HG03442 (cell line): ENCODE measurements at regions not wholly inside any gene's neighbourhood (a gene's known extent, or its start where the extent isn't known, plus 50 kb on each side); places are given as distances from the start of the nearest gene placed in this dataset.
"Not testable (repeated sequence)": the region's sequence is repeated elsewhere in the genome, so short reads cannot be mapped to it uniquely, and the experiment has no call there.

Experiments
- ATAC-seq: cut with Tn5 transposase; IDR thresholded peaks from one replicate; pipeline ENCODE4 v1.9.1; 2021; ENCODE audit warnings: mild to moderate bottlenecking, moderate library complexity; ENCODE audit not compliant: unreplicated experiment

DNA sequence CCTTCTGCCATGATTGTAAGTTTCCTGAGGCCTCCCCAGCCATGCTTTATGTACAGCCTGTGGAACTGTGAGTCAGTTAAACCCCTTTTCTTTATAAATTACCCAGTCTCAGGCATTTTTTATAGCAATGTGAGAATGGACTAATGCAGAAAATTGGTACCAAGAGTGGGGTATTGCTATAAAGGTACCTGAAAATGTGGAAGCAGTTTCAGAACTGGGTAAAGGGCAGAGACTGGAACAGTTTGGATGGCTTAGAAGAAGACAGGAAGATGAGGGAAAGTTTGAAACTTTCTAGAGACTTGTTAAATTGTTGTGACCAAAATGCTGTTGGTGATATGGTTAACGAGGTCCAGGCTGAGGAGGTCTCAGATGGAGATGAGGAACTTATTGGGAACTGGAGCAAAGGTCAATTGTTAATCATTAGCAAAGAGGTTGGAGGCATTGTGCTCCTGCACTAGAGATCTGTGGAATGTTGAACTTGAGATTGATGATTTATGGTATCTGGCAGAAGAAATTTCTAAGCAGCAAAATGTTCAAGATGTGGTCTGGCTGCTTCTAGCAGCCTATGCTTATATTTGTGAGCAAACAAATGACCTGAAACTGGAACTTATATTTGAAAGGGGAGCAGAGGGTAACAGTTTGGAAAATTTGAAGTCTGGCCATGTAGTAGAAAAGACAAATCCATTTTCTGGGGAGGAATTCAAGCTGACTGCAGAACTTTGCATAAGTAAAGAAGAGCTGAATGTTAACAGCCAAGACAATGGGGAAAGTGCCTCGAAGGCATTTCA lies 79.0 kb upstream of the GMDS start:
- ATAC-seq = no peak

DNA sequence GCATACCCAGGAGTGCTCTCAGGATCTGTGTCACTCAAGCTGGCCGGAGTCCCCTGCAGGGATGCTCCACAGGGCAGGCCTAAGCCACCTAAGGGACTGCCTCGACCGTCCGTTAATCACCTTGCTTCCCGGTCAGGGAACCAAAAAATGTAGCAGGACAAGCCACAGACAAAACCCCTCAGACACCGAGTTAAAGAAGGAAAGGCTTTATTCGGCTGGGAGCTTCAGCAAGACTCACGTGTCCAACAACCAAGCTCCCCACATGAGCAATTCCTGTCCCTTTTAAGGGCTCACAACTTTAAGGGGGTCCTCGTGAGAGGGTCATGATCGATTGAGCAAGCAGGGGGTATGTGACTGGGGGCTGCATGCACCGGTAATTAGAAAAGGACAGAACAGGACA lies 72.1 kb upstream of the GMDS start:
- not testable (repeated sequence) for ATAC-seq

DNA sequence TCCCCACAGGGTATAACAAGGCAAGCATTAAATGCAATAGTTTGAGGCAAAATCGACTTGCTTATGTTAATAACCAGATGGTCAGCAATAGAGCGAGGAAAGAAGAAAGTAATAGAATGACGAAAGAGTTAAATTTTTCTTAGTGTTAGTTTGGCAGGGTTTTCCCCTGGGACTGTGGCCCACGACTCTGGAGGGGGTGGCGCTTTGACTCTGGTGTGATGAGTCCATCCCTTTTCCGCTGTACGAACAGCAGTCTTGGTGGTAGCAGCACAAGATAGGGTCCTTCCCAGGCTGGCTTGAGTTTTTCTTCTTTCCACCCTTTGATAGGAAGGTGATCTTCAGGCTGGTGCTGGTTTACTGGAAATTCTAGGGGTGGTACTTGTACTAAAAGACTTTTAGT lies 69.2 kb upstream of the GMDS start:
- no peak for ATAC-seq

DNA sequence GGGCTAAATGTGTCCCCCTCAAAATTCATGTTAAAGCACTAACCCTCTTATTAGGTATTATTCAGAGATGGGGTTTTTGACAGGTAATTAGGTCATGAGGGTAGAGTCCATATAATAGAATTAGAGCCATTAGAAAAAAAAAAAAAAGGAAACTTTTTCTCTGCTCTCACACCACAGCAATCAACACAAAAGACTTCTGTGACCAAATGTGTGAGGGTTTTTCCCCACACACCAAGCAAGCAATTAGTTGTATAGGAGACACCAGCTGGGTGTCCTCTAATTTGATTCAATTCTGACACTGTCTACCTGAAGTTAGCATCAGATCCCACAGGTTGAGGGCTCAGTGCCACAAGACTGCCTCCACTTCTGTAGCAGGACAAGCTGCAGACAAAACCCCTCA lies 64.6 kb upstream of the GMDS start:
- no peak for ATAC-seq

DNA sequence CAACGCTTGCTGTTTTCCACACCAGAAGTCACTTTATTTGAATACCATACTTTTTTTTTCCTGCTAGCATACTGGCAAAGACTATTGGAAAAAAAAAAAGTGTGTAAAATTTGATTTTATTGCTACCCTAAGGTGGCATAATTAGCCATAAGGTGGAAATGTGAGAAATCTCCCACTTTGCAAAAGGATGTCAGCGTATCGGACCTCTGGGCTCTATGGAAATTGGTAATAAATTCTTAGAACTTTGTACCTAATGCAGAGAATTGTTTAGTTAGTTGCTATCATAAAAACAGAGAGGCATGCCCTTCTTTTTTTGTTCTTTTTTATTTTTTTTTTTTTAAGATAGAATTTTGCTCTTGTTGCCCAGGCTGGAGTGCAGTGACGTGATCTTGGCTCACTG lies 63.7 kb upstream of the GMDS start:
- ATAC-seq = no peak

DNA sequence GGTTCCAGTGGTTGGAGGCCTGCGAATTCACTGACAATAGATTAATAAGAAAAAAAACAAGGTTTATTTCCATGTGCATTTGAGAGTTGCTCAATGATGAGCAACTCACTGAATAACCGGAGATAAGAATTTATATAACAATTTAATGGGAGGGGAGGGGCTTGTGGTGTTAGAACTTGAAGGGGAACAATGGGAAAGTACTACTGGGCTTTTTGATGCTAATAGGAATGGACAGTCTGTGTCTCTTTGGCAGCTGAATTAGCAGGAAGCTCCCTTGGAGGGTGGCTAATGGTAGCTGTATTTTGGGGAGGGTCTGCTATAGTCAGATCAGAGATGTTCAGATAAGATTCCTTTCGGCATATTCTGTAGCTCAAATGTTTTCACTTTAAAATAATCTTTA lies 62.4 kb upstream of the GMDS start:
- ATAC-seq = no peak

DNA sequence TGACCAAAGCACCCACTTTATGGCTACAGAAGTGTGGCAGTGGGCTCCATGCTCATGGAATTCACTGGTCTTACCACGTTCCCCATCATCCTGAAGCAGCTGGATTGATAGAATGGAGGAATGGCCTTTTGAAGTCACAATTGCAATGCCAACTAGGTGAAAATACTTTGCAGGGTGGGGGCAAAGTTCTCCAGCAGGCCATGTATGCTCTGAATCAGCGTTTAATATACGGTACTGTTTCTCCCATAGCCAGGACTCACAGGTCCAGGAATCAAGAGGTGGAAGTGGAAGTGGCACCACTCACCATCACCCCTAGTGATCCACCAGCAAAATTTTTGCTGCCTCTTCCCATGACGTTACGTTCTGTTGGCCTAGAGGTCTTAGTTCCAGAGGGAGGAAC lies 60.5 kb upstream of the GMDS start:
- no peak for ATAC-seq

DNA sequence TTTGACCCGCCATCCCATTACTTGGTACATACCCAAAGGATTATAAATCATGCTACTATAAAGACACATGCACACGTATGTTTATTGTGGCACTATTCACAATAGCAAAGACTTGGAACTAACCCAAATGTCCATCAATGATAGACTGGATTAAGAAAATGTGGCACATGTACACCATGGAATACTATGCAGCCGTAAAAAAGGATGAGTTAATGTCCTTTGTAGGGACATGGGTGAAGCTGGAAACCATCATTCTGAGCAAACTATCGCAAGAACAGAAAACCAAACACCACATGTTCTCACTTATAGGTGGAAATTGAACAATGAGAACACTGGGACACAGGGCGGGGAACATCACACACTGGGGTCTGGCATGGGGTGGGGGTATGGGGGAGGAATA lies 57.1 kb upstream of the GMDS start:
- not testable (repeated sequence) for ATAC-seq

DNA sequence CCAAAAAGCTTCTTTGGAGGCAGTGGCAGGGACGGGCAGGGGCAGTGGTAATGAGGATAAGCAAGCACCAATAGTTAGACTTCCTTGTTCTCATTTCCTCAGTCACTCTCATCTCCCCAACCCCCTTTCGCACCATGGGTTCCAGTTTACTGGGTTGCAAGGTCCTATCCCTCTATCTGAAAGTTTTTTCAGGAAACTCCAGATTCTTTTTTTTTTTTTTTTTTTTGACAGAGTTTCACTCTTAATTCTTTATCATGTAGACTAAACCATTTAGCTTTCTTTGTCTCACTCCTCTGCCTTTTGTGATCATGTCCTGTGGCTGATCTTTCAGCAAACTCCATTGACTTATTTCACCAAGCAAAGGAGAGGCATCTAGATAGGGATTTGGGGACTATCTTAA lies 51.4 kb upstream of the GMDS start:
- ATAC-seq = no peak
